HG03045 (cell line): ENCODE measurements at regions not wholly inside any gene's neighbourhood (a gene's known extent, or its start where the extent isn't known, plus 50 kb on each side); places are given as distances from the start of the nearest gene placed in this dataset.
"Not testable (repeated sequence)": the region's sequence is repeated elsewhere in the genome, so short reads cannot be mapped to it uniquely, and the experiment has no call there.

Source experiments
- ATAC-seq: cut with Tn5 transposase; IDR thresholded peaks from one replicate; pipeline ENCODE4 v1.9.1; 2021; ENCODE audit warnings: mild to moderate bottlenecking, moderate library complexity; ENCODE audit not compliant: unreplicated experiment

DNA sequence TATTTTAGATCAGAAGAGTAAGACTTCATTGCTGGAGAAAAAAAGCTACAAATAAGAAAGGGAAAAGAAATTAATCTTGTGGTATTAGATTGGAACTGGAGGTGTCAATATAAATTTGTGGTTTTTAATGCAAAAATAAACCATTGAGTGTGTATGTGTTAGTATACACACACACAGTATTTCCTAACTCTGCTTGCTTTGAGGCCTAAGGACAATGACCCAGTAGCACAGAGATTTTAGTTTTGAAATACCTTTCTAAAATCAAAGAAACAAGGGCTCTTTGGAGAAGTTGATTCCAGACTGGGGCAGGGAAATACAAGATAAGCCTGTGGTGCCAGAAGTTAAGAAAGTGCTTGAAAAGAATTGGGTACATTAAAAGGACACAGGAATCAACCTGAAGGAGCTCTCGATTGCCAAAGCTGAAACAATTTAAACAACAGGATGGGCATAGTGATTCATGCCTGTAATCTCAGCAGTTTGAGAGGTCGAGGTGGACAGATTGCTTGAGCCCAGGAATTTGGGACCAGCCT, 84.6 kb upstream of the DTNBP1 start:
- no peak for ATAC-seq

DNA sequence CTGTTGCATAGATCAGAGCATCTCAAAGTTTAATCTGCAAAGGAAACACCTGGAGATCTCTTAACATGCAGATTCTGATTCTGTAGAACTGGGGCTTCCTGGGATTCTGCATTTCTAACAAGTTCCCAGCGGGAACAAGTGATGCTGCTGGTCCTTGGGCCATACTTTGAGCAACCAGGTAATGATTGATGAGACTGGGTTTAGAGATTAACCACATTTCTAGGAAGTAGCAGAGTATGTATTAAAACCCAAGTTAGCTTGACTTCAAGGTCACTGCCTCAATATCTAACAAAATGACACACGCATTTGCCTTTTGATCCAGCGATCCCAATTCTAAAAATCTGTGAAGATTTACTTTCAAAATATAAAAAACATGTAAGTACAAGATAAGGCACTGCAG, 83.0 kb upstream of the DTNBP1 start:
- ATAC-seq = no peak

DNA sequence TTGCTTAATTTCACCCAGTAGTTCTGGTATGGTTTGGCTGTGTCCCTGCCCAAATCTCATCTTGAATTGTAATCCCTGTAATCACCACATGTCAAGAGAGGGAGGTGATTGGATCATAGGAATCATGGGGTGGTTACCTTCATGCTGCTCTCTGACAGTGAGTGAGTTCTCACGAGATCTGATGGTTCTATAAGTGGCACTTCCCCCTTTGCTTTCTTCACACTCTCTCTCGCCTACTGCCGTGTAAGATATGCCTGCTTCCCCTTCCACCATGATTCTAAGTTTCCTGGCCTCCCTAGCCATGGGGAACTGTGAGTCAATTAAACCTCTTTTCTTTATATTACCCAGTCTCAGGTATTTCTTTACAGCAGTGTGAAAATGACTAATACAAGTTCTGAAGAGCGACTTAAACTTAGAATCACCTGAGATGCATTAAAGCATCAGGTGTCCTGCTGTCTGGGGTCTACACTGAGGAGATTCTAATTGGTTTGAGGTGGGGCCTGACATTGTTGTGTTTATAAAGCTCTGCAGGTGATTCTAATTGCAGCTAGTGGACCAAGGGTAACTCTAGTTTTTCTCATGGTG, 82.1 kb upstream of the DTNBP1 start:
- ATAC-seq = no peak

DNA sequence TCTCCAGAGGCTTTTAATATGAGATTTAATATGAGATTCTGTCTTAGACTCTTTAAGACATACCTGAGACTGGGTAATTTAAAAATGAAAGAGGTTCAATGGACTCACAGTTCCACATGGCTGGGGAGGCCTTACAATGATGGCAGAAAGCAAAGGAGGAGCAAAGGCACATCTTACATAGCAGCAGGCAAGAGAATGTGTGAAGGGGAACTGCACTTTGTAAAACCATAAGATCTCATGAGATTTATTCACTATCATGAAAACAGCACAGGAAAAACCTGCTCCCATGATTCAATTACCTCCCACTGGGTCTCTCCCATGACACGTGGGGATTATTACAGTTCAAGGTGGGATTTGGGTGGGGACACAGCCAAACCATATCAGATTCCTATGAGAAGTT, 79.2 kb upstream of the DTNBP1 start:
- not testable (repeated sequence) for ATAC-seq

DNA sequence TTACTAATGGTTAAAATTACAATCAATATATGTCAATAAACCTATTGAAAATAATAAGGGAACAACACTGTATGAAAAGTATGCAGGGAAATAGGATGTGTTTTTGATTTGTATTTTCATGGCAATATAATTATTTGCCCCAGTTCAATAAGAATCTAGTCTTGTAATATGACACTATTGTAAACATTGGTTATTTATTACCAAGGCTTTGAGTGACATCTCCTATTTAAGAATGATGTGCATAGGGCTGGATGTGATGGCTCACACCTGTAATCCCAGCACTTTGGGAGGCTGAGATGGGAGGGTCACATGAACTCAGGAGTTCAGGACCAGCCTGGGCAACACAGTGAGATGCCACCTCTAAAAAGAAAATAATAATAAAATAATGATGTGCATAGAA, 78.6 kb upstream of the DTNBP1 start:
- ATAC-seq = no peak

DNA sequence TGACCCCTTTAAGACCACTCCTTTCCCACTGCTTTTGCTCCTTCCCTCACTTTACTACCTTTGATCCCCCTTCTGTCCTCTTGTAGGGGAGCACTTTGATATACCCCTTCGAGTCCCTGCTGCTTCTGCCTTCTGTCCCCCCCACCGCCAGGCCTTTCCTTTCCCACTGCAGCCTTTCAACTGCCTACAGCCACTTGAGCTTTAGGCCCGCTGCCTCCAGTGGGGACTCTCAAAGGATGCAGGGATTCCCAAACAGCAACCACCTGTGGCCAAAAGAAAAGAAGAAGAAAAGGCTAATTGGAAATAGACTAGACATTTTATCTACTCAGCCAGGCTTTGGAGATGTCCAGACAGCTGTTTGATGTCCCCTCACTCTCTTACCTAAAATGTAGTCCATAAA, 77.0 kb upstream of the DTNBP1 start:
- ATAC-seq = no peak

DNA sequence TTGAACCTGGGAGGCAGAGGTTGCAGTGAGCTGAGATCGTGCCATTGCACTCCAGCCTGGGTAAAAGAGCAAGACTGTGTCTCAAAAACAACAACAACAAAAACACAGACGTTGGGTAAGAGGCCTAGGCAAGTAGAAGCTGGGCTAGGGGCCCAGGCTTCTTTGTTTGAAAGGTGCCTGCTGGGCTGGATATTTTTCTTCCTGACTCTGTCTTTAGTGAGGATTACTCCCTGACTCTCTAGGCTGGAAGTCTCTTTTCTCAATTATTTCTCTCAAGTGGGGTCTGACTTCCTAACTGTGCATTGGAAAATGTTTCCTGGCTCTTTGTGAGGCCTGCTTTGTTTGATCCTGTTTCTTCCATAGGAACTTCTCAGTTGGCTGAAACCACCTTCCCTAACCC, 76.5 kb upstream of the DTNBP1 start:
- no peak for ATAC-seq

DNA sequence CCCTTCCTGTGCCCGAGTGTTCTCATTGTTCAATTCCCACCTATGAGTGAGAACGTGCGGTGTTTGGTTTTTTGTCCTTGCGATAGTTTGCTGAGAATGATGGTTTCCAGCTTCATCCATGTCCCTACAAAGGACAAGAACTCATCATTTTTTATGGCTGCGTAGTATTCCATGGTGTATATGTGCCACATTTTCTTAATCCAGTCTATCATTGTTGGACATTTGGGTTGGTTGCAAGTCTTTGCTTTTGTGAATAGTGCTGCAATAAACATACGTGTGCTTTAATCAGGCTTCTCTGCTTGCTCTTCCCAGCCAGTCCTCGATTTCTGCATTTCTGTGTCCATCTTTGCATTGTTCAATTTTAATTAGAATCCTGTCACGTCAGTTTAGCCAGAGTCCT, 75.4 kb upstream of the DTNBP1 start:
- ATAC-seq = not testable (repeated sequence)

DNA sequence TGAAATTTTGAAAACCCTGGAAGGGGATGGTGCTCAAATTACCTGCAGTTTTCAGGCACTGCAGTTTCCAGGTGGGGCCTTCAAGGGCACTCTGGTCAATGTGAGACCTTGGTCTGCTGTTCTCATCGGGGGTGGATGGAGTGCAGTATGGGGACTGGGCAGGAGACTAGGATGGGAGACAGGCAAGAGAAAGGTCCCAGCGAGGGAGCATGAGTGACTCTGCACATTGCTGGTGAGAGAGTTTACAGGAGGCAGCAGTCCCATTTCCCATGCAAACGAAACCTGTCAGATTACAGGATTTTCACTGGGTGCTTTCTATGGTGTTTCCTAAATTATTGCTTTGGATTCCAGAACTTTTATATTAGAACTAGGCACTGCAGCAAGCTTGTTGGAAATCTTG, 73.5 kb upstream of the DTNBP1 start:
- no peak for ATAC-seq

DNA sequence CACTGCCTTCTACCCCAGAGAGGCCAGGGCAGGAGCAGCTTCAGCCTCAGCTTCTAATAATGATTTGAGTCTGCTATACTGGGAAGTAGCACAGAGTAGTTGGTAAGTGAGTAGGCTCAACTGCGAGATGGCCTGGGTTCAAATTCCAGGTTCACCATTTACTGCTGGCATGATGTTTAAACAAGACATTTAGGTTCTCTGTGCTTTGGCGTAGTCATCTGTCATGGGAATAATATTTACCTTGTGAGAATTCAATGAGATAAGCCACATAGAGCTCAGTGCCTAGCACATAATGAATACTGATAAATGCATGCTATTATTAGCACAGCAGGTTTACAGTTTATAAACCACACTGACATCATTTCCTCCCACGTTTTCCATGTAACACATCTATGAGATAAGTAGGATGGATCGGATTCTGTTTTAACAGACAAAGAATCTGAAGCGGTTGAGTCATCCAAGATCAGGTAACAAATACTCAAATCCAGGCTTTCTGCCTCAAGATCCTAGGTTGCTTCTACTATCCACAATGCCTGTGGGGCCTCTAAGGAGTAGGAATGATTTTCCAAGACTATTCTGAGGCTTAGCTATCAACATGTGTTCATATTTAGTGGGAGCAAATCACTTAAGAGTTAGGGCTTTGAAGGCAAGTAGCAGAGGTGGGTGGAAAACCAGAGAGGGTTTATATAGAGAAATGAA, 72.9 kb upstream of the DTNBP1 start:
- ATAC-seq = no peak

DNA sequence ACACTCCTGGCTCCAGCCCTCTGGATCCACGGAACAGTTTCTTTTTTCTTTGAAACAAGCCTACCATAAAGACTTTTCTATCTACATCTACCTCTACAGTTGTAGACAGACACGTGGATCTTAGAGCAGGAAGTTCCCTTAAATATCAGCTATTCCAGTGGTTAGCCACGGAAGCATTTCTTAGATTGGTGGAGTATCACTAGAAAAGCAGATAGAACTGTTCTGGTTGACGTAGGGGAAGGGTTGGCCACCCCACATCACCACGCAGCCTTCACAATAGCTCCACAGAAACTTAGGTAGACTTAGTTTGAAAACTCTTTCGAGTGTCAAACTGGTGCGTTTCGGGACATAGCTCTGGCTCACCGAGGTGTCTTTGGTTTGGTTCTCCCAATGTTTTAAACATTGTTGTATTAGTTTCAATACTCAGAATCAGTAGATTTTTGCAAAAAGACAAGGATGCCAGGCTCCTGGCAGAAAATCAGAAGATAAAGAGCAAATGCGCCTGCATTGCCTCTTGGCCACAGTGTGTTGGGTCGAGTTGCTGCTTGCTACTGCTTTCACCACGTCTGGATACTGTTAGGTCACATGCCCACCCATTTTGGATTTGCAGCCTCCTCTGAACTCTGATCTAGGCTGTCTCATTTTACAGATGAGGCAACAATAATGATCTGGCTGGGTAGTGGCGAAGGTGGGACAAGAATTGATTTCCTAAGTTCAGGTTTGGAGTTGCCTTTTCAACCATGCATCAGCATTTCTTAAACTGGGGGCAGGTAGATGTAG, 71.5 kb upstream of the DTNBP1 start:
- no peak for ATAC-seq

DNA sequence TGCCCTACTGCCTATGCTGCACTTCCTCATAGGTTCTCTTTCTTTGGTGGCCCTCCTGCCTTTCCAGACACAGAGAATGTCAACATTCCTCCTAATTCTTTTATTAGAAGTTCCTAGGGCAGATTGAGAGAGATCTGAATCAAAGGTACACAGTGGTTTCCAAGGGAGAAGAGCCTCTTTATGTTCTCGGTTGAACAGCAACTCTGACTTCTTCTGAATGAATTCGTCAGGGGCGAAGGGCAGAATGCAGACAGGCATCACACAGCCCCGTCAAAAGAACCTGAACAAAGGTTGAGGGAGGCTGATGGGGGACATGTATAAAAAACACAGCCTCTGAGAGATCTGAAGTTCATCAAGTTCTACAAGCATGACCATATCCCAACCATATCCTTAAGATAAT, 68.1 kb upstream of the DTNBP1 start:
- no peak for ATAC-seq

DNA sequence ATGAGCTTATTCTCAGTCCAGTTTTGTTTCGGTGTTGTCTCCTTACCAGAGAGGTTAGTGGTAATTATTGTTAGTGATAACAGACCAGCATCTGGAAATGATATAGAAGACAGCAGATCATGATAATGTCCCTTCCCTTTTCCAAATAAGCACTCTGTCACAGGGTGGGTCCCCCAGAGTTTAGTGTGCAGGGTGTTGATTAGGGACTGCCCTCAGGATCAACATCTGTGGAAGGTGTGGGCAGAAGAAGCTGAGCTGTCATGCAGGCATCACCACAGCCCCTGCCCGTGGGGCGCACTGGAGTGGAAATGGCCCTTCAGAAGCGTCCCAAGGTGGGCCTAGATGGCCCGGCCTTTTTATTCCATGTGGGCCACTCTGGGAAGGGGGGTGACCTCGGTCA, 67.6 kb upstream of the DTNBP1 start:
- ATAC-seq = no peak

DNA sequence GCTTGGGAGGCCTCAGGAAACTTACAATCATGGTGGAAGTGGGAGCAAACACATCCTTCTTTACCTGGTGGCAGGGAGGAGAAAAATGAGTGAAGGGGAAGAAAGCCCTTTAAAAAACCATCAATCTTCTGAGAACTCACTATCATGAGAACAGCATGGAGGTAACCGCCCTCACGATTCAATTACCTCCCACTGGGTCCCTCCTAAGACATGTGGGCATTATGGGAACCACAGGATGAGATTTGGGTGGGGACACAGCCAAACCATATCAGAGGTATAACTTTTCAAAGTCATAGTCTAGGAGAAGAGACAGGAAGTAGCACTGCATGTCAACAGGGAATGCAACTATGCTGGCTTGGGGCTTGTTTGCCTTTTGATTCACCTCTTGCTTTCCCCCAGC, 59.9 kb upstream of the DTNBP1 start:
- no peak for ATAC-seq

DNA sequence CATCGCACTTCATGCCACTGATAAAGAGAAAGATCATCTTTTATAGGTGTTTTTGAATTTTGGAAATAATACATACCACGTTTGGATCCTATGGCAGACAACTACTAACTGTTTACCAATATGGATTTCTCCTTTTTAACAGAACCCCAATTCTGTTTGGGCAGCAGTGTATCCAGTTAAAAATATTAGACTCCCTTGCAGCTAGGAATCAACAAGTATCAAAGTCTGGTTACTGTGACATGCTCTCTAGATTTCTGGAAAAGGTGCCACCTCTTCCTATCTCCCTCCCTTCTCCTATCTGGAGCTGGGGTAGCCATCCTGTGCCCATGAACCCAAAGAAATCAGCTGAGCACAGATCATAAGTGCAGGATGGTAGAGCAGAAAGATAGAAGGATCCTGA, 54.1 kb upstream of the DTNBP1 start:
- no peak for ATAC-seq

DNA sequence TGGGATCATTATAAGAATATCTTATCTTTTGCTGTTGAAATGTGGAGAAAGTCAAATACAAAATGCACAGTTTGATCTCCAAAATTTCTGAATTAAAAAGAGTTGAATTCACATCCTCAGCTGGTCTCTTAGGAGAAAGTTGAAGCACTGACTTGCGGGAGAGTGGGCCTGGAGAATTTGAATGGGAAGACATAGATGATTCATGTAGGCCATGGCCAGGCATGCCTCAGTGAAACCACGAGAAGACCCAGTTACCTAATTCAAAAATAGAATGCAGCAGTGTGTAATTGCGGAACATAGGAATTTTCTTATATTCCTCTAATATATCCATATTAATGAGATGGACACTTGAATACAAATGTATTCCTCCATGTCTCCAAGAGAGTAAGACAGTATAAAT, 53.0 kb upstream of the DTNBP1 start:
- ATAC-seq = no peak

DNA sequence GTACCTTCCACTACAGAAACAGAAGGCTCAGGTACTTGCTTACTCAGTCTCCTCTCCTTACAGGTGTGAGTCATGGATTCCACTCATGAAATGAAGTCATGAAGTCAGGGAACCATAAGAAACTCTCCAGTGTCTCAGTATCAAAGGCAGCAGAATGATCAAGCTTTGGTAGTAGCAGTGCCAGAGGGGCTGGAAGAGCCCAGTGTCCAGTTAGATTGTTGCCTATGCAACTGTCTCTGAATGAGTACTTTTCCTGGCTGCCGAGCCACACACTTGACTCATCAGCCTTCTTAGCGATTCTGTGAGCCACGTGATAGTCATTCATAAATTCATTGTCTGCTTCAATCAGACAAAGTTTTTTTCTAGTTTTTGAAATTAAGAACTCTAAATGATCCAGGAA, 52.2 kb upstream of the DTNBP1 start:
- ATAC-seq = no peak

DNA sequence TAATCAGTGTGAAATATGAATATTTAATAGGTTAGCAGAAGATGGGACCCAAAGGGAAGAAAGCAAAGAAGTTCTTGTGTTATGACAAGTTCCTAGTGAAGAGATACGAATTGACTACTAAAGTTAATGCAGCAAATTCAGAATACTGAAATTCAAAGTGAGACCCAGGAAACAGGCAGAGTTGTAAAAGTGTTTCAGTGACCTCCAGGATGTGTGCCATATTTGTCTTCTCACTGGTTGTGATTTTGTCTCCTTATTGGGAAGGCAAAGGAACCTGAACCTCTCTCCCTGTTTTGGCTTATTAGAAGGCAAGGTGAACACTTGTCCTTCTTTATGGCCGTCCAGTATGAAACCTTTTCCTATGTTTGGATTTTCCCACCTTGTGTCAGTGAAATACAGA, 51.8 kb upstream of the DTNBP1 start:
- ATAC-seq = no peak

DNA sequence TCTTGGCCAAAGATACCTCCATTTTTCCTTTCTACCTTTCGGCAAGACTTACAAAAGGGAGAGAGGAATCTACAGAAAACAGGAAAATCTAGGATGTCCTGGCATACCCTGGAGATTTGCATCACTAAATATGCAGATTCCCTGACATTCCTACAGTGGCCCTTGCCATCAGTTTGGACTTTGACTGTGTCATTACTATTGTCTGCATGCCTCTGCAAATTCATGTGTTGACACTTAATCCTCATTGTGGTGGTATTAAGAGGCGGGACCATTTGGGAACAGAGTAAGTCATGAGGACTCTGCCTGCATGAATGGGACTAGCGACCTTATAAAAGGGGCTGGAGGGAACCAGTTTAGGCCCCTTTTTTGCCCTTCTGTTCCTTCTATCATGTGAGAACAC, 50.5 kb upstream of the DTNBP1 start:
- ATAC-seq = no peak

DNA sequence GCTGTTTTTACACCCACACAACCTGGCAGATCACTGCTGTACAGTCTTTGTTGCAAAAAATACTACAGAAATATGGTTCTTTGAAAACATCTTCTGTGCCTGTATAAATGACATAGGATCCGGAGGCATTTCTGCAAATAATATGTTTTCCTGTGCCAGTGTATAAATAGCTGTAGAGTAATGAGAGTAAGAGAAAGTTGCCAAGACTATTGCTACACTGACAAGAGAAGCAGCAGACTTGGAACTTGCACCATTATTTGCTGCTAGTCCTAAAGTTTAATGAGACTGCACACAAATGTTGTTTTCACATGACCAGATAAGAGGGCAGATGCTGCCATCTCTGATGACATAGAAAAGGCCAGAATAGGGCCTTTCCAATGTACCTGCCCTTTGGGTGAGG, 50.0 kb upstream of the DTNBP1 start:
- ATAC-seq = no peak
